ENCODE measurements at regions not wholly inside any gene's neighbourhood (a gene's known extent, or its start where the extent isn't known, plus 50 kb on each side); places are given as distances from the start of the nearest gene placed in this dataset.

DNA sequence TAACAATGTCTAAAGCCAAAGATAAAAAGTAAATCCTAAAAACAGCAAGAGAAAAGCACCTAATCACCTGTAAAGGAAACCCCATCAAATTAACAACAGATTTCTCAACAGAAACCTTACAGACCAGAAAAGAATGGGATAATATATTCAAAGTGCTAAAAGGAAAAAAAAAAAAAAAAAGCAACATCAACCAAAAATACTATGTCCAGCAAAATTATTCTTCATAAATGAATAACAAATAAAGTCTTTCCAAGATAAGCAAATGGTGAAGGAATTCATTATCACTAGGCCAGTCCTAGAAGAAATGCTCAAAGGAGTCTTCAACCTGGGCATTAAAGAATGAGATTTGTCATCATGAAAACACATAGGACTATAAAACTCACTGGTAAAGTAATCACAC lies 192.0 kb upstream of the UBASH3B start:
- TF ChIP-seq, protein P1, sequence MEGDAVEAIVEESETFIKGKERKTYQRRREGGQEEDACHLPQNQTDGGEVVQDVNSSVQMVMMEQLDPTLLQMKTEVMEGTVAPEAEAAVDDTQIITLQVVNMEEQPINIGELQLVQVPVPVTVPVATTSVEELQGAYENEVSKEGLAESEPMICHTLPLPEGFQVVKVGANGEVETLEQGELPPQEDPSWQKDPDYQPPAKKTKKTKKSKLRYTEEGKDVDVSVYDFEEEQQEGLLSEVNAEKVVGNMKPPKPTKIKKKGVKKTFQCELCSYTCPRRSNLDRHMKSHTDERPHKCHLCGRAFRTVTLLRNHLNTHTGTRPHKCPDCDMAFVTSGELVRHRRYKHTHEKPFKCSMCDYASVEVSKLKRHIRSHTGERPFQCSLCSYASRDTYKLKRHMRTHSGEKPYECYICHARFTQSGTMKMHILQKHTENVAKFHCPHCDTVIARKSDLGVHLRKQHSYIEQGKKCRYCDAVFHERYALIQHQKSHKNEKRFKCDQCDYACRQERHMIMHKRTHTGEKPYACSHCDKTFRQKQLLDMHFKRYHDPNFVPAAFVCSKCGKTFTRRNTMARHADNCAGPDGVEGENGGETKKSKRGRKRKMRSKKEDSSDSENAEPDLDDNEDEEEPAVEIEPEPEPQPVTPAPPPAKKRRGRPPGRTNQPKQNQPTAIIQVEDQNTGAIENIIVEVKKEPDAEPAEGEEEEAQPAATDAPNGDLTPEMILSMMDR (IDR thresholded peaks at IDR 0.05), result no peak
- no peak for TF ChIP-seq POLR2A (IDR thresholded peaks at IDR 0.05)

All from body of pancreas (tissue), 4 donors.